HG02943 (cell line): ENCODE measurements at regions not wholly inside any gene's neighbourhood (a gene's known extent, or its start where the extent isn't known, plus 50 kb on each side); places are given as distances from the start of the nearest gene placed in this dataset.
"Not testable (repeated sequence)": the region's sequence is repeated elsewhere in the genome, so short reads cannot be mapped to it uniquely, and the experiment has no call there.

ENCODE experiments used
- ATAC-seq: cut with Tn5 transposase; IDR thresholded peaks from one replicate; pipeline ENCODE4 v1.9.1; 2021; ENCODE audit warnings: mild to moderate bottlenecking, low read depth, moderate library complexity; ENCODE audit not compliant: unreplicated experiment

DNA sequence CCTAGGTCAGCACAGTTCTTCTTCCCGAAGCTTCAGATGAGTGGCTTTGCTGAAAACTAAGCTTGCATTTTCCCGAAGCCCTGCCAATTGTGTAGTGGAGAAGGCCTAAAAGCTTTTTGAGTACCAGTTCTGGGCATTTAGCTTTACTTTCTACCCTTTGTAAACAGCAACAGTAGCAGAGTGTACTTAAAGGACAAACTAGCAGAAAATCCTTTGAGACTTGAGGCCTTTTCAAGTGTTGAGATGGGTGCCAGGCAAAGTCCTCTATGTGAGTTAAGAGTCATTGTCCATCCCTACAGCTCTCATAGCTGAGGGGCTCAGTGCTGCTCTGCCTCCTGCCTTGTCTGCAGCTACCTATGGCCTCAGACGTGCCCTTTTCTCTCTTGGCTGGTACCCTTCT lies 368.2 kb downstream of the CCSER2 start:
- ATAC-seq = no peak

DNA sequence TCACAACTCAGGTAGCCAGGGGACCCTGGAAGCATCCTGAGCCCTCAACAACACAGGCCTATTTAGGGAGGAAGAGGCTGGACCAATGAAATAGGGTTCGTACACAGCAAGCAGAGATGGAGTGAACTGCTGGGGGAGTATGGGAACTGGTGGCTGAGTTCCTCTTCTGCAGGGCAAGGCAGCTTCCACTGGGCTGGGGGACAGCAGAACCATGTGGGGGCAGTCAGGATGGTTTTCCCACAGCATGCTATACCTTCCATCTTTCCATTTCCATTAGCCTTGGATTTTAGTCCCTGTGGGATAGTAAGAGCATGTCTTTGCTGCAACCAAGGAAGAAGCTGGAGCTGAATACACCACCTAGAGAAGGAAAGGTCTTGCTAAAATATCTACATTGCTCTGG lies 370.6 kb downstream of the CCSER2 start:
- no peak for ATAC-seq

DNA sequence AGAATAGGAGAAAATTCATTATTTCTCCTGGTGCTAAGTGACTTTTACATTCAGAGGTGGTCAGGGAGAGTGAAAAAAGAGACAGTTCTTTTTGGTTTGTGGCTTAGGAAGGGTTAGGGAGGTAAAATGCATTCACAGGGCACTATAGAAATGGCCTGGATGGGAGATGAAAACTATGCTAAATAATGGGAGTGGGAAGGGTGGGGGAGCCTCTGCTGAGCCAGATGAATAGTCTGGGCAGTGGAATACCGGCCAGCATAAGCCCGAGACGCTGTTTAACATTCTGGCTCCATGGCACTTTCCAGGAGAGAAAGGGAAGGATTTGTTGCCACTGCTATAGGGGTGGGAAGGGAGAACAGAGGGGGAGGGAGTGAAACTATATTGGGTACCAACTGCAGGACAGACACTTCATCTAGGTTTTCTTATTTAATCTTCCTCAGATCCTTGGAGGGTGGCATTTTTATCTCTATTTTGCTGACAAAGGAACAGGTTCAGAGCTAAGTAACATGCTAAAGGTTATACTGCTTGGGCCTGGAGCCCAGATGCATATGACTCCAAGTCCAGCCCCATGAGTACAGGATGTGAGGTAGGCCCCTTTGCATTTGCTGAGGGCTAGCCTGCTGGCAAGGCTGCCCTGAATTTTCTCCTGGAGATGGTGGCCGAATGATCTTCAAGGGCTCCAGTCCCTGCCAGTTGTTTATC lies 372.4 kb downstream of the CCSER2 start:
- ATAC-seq = no peak

GRCh38 chr10:84701370-84701720 lies 373.0 kb downstream of the CCSER2 start:
- ATAC-seq = no peak

- ATAC-seq = no peak
Observed at GRCh38 chr10:84704101-84704500, 375.7 kb downstream of the CCSER2 start.

DNA sequence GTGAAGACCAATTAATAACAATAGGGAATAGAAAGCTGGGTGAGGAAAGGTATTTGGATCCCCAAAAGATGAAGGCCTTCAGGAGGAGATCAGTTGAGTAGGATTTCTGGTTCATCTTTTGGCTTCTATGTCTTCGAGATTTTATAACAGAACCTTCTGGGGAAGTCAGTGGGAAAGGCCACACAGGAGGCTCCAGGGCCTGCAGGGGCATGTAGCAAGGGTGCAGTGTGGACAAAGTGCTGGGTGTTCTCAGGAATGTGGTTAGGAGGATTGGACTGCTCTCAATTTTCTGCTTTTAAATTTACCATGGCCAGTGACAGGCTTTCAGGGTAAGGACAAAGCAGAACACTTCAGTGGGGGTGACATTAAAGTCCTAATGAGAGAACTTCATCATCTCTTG lies 378.0 kb downstream of the CCSER2 start:
- ATAC-seq = no peak

DNA sequence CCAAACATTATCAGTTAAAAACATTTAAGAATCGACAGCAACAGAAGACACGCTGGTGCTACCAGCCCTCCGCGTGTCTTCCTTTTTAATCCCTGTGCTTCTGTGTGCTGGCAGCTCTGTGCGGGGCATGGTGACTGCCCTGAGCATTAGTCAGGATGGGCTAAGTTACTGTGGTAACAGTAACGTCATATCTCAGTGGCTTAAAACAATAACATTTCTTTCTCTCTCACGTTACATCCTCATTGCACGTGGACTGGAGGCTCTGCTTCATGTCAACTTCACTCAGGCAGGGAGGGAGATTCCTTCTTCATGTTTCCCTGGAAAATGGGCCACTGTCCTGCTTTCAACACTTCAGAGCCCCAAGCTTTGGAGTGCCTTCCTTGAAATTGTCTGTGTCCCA lies 378.5 kb downstream of the CCSER2 start:
- no peak for ATAC-seq

DNA sequence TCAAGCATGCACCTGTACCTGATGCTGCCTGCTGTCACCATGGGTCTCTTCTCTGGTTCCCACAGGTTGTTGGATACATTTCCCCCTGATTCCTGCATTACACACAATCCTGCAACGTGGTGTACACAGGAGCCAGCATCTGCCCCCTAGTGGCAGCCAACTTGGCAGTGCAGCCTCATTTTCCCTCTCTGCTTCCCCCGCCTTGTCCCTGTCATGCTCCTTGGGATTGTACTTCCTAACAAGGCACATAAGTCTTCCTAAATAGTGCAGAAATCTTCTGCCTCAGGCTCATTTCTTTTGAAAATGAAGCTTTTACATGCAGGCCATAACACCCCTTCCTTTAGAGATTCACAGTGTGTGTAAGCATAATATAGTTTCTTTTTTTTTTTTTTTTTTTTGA lies 387.5 kb downstream of the CCSER2 start:
- ATAC-seq = no peak

GRCh38 chr10:84718877-84719616 lies 390.7 kb downstream of the CCSER2 start:
- ATAC-seq = no peak

- no peak for ATAC-seq
Observed at GRCh38 chr10:84719687-84720086, 391.3 kb downstream of the CCSER2 start.

DNA sequence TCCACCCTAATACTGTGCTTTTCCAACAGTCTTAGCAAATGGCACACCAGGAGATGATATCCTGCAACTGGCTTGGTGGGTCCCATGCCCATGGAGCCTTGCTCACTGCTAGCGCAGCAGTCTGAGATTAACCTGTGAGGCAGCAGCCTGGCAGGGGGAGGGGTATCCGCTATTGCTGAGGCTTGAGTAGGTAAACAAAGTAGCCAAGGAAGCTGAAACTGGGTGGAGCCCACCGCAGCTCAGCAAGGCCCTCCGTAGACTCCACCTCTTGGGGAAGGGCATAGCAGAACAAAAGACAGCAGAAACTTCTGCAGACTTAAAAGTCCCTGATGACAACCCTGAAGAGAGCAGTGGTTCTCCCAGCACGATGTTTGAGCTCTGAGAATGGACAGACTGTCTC lies 399.0 kb downstream of the CCSER2 start:
- ATAC-seq = no peak

- ATAC-seq = not testable (repeated sequence)
Observed at GRCh38 chr10:84739126-84739525, 410.7 kb downstream of the CCSER2 start.

DNA sequence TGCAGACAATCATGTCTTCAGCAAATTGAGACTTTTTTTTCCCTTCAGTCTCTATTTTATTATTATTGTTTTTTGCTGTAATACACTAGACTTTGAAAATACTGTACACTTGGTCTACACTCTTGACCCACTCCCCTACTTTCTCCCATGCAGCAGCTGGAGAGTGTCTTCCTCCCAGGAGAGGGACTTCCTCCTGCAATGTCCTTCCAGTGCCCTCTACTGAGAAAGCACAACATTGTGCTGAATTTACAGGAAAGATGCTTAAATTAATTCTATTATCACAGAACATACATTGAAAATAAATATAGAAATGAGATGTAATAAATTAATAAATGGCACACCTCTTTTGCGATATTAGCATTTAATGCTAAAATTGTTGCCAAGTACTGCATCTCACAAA lies 411.3 kb downstream of the CCSER2 start:
- no peak for ATAC-seq

- no peak for ATAC-seq
Observed at GRCh38 chr10:84743483-84743882, 415.1 kb downstream of the CCSER2 start.

DNA sequence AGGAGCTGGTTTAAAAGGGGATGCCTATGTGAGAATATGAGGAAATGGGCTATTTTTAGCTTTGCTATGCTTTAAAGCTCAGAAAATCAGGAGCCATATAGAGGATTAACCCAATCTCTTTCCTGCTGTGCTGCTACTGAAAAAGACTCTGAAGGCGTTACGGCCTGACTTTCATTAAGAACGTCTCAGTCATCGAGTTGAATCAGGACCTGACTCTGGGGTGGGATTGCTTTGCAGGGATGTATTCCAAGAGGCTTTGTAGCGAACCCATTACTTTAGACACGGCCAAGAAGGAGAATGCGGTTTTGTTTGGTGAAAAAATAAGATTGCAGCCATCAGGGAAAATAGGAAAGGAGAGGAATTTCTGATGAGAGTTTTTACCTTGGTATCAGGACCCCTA lies 426.9 kb downstream of the CCSER2 start:
- no peak for ATAC-seq

DNA sequence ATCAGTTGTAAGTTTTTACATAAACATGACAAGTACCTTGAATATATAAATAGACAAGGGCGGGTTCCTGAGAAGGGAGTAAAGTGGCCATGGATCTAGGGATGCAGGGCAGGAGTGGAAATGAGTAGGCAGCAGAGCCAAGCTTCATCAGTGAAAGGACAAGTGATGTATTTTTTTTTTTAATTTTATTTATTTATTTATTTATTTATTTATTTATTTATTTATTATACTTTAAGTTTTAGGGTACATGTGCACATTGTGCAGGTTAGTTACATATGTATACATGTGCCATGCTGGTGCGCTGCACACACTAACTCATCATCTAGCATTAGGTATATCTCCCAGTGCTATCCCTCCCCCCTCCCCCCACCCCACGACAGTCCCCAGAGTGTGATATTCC lies 428.3 kb downstream of the CCSER2 start:
- ATAC-seq = not testable (repeated sequence)

DNA sequence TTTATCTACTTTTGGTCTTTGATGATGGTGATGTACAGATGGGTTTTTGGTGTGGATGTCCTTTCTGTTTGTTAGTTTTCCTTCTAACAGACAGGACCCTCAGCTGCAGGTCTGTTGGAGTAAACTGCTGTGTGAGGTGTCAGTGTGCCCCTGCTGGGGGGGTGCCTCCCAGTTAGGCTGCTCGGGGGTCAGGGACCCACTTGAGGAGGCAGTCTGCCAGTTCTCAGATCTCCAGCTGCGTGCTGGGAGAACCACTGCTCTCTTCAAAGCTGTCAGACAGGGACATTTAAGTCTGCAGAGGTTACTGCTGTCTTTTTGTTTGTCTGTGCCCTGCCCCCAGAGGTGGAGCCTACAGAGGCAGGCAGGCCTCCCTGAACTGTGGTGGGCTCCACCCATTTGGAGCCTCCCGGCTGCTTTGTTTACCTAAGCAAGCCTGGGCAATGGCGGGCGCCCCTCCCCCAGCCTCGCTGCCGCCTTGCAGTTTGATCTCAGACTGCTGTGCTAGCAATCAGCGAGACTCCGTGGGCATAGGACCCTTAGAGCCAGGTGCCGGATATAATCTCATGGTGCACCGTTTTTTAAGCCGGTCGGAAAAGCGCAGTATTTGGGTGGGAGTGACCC lies 433.7 kb downstream of the CCSER2 start:
- ATAC-seq = not testable (repeated sequence)

DNA sequence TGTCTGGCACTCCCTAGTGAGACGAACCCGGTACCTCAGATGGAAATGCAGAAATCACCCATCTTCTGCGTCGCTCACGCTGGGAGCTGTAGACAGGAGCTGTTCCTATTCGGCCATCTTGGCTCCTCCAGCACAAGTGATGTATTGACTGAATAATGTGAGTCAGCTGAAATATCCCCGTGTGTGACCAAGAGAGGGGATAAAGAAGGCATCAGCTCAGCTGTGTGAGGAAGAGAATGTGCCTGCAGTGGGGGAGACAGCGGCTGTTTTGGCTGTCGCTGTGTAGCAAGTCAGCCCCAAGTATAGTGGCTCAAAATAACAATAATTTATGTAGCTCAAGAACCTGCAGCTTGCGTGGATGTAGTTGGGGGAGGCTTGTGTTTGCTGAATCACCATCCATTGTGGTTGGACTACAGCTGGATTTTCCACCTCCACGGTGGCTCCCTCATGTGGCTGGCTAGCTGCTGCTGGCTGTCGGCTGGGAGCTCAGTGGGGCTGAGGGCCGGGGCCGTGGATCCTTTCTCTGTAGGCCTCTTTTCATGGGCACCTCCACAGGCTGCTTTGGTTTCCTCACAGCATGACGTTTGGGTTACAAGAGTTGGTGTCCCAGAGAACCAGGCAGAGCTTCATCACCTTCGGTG lies 434.5 kb downstream of the CCSER2 start:
- no peak for ATAC-seq

DNA sequence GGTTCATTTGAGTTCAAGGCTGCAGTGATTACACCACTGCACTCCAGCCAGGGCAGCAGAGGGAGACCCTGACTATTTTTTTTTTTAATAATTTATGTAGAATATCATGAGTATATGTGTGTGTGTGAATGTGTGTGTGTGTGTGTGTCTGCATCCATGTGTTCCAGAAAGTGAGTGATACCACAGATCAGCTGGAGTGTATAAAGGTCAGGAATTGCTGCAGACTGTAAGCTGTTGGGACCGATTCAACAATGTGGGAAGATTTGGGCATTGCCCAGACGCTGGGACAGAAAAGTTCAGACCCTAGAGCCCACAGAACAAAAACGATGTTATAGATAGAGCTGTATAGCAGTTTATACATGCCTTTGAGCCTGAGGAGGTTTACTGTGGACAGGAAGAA lies 435.6 kb downstream of the CCSER2 start:
- ATAC-seq = no peak

DNA sequence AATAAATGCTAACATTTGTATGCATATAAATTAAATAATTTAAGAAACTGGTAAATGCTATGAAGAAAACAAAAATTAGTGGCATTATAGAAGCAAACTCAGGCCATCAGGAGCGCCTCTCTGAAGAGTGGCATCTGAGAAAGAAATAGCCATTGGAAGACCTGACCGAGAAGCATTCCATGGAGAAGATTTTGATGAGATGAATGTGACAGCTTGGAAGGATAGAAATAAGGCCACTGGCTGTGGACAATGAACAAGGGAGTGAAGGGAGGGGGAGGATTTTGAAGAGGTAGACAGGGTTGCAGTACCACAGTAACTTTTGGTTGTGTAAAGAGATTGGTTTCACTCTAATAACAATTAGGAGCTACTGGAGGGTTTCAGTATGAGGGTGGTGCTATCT lies 436.7 kb downstream of the CCSER2 start:
- ATAC-seq = no peak

GRCh38 chr10:84765656-84766055 lies 437.3 kb downstream of the CCSER2 start:
- no peak for ATAC-seq
